GM23338 (cell line): ENCODE measurements at regions not wholly inside any gene's neighbourhood (a gene's known extent, or its start where the extent isn't known, plus 50 kb on each side); places are given as distances from the start of the nearest gene placed in this dataset.

Experiments used
- ATAC-seq: fragments of 200-7000 bp; cut with Tn5 transposase; 3 replicates; pipeline ENCODE4 v1.9.1; 2020
- DNase-seq: peaks from one replicate; pipeline ENCODE4 v3.0.0-alpha.2; 2015; ENCODE audit warnings: low spot score
- H2AFZ ChIP-seq: fragments of 200-600 bp; sonication (generic); 2 replicates; pipeline ENCODE4 v1.8.0; 2016; ENCODE audit warnings: antibody characterized with exemption, mild to moderate bottlenecking, moderate library complexity
- H3F3A ChIP-seq: fragments of 200-600 bp; sonication (generic); replicated peaks from 2 replicates; pipeline ENCODE4 v1.8.0; 2017; ENCODE audit warnings: antibody characterized with exemption, mixed run types, low read depth
- H3K27ac ChIP-seq: fragments of 200-600 bp; sonication (generic); 2 replicates; pipeline ENCODE4 v1.6.1; 2016; ENCODE audit warnings: low read depth
- H3K27me3 ChIP-seq: fragments of 200-600 bp; sonication (generic); 2 replicates; pipeline ENCODE4 v1.8.0; 2016; ENCODE audit warnings: mild to moderate bottlenecking, mixed run types, moderate library complexity; ENCODE audit not compliant: insufficient read depth
- H3K36me3 ChIP-seq: fragments of 200-600 bp; sonication (generic); 2 replicates; pipeline ENCODE4 v1.8.0; 2016; ENCODE audit warnings: mild to moderate bottlenecking; ENCODE audit not compliant: insufficient read depth
- H3K4me1 ChIP-seq: fragments of 200-600 bp; sonication (generic); 2 replicates; pipeline ENCODE4 v1.8.0; 2016; ENCODE audit warnings: mild to moderate bottlenecking, moderate library complexity; ENCODE audit not compliant: insufficient read depth
- H3K4me2 ChIP-seq: fragments of 200-600 bp; sonication (generic); 2 replicates; pipeline ENCODE4 v1.7.1; 2017; ENCODE audit warnings: mixed run types
- H3K4me3 ChIP-seq: fragments of 200-600 bp; sonication (generic); 2 replicates; pipeline ENCODE4 v1.6.1; 2016; ENCODE audit warnings: mixed run types
- H3K79me2 ChIP-seq: fragments of 200-600 bp; sonication (generic); replicated peaks from 2 replicates; pipeline ENCODE4 v1.8.0; 2017; ENCODE audit warnings: mild to moderate bottlenecking; ENCODE audit not compliant: insufficient read depth
- H3K9me2 ChIP-seq: fragments of 200-600 bp; sonication (generic); 2 replicates; pipeline ENCODE4 v1.8.0; 2017; ENCODE audit not compliant: insufficient read depth
- H4K20me1 ChIP-seq: fragments of 200-600 bp; sonication (generic); replicated peaks from 2 replicates; pipeline ENCODE4 v1.8.0; 2017; ENCODE audit warnings: mild to moderate bottlenecking; ENCODE audit not compliant: insufficient read depth
- H3K27ac Mint-ChIP-seq: 2 replicates; pipeline ENCODE4 v1.8.0; 2020; ENCODE audit warnings: inconsistent platforms, mild to moderate bottlenecking, moderate library complexity, mixed read lengths
- H3K27me3 Mint-ChIP-seq: 3 replicates; pipeline ENCODE4 v1.8.0; 2022; ENCODE audit warnings: low read depth, mild to moderate bottlenecking, moderate library complexity, mixed read lengths, inconsistent platforms; ENCODE audit not compliant: insufficient read depth, poor library complexity
- H3K36me3 Mint-ChIP-seq: 3 replicates; pipeline ENCODE4 v1.8.0; 2021; ENCODE audit warnings: low read depth, mild to moderate bottlenecking, inconsistent platforms, moderate library complexity, mixed read lengths
- H3K4me1 Mint-ChIP-seq: 3 replicates; pipeline ENCODE4 v1.8.0; 2020; ENCODE audit warnings: mild to moderate bottlenecking, inconsistent platforms, mixed read lengths
- H3K4me3 Mint-ChIP-seq: 3 replicates; pipeline ENCODE4 v1.8.0; 2021; ENCODE audit warnings: moderate library complexity, mild to moderate bottlenecking, inconsistent platforms, mixed read lengths
- H3K9me3 Mint-ChIP-seq: 3 replicates; pipeline ENCODE4 v1.8.0; 2020; ENCODE audit warnings: moderate library complexity, mild to moderate bottlenecking, inconsistent platforms, mixed read lengths
- CREB1 ChIP-seq: fragments of 250-450 bp; sonication (Bioruptor Pico); IDR thresholded peaks from 2 replicates; pipeline ENCODE4 v1.5.0; 2020; ENCODE audit warnings: low read depth, mild to moderate bottlenecking, moderate library complexity
- EZH2 ChIP-seq: fragments of 200-600 bp; sonication (generic); IDR thresholded peaks from one replicate; pipeline ENCODE4 v1.8.0; 2017; ENCODE audit warnings: antibody characterized with exemption, mild to moderate bottlenecking, low read depth; ENCODE audit not compliant: unreplicated experiment
- EZH2phosphoT487 ChIP-seq: fragments of 200-600 bp; sonication (generic); IDR thresholded peaks from one replicate; pipeline ENCODE4 v1.8.1; 2018; ENCODE audit warnings: antibody characterized with exemption; ENCODE audit not compliant: unreplicated experiment
- JUNB ChIP-seq: IDR thresholded peaks from one replicate; pipeline ENCODE4 v1.6.1; 2016; ENCODE audit warnings: antibody characterized with exemption; ENCODE audit not compliant: unreplicated experiment
- NANOG ChIP-seq: IDR thresholded peaks from 2 replicates; pipeline ENCODE4 v1.6.1; 2016; ENCODE audit warnings: antibody characterized with exemption, borderline replicate concordance
- POLR2AphosphoS5 ChIP-seq: IDR thresholded peaks from 2 replicates; pipeline ENCODE4 v1.6.1; 2016; ENCODE audit warnings: antibody characterized with exemption, low read depth
- STAT1 ChIP-seq: IDR thresholded peaks from one replicate; pipeline ENCODE4 v1.6.1; 2016; ENCODE audit warnings: antibody characterized with exemption; ENCODE audit not compliant: unreplicated experiment
- ZNF114 ChIP-seq: fragments of 250-450 bp; sonication (Bioruptor Pico); IDR thresholded peaks from 2 replicates; pipeline ENCODE4 v1.5.0; 2020; ENCODE audit warnings: mild to moderate bottlenecking, moderate library complexity
- ZNF331 ChIP-seq: fragments of 250-450 bp; sonication (Bioruptor Pico); IDR thresholded peaks from 2 replicates; pipeline ENCODE4 v1.5.0; 2020; ENCODE audit warnings: low read depth, mild to moderate bottlenecking, moderate library complexity
- TF ChIP-seq, protein P1 (sequence below), 2 experiments: fragments of 200-600 bp in 1 of 2; sonication (generic) in 1 of 2; conservative IDR thresholded peaks; 2 replicates each; pipeline versions ENCODE4 v1.5.1 to v1.6.1; 2016 to 2017; ENCODE audit warnings: antibody characterized with exemption in 2 of 2, low read depth in 2 of 2, mild to moderate bottlenecking in 2 of 2, moderate library complexity in 1 of 2
- TF ChIP-seq, protein P2 (sequence below): IDR thresholded peaks from 2 replicates; pipeline ENCODE4 v1.6.1; 2016; ENCODE audit warnings: antibody characterized with exemption
- TF ChIP-seq, protein P3 (sequence below): fragments of 250-450 bp; sonication (Bioruptor Pico); IDR thresholded peaks from 2 replicates; pipeline ENCODE4 v1.5.0; 2020; ENCODE audit warnings: mild to moderate bottlenecking, moderate library complexity
- TF ChIP-seq, protein P4 (sequence below): IDR thresholded peaks from one replicate; pipeline ENCODE4 v1.6.1; 2018; ENCODE audit warnings: antibody characterized with exemption; ENCODE audit not compliant: unreplicated experiment

DNA sequence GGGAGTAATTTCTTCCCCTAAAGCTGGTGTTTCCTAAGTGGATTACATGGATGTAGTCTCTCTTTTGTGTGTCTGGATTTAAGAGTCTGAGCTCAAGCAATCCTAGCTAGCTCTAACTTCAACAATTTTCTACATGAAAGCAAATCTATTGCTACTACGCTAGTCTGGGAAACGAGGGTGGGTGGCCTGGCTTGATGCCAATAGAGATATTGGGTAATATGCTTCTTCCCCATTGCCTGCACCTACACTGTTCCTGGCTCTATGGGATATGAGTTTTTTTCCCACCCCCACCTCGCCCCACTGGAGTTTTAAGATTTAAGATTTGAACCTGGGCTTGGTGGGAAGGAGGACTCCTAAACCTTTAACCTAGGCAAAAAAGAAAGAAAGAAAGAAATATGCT, 158.8 kb downstream of the RBM46 start:
- no peak overlapping the region for H2AFZ ChIP-seq
- no peak overlapping the region for H3K4me2 ChIP-seq
- Mint-ChIP-seq H3K4me1 (no peaks in the 10 kb centered on the region), H3K27ac (no peak overlapping the region), H3K36me3 (no peaks in the 10 kb centered on the region), H3K4me3 (no peak overlapping the region), H3K9me3 (no peaks in the 10 kb centered on the region), H3K27me3 (no peaks in the 10 kb centered on the region)
- H3K27me3 ChIP-seq, result no peaks in the 10 kb centered on the region
- no peak for DNase-seq
- TF ChIP-seq, protein P1, sequence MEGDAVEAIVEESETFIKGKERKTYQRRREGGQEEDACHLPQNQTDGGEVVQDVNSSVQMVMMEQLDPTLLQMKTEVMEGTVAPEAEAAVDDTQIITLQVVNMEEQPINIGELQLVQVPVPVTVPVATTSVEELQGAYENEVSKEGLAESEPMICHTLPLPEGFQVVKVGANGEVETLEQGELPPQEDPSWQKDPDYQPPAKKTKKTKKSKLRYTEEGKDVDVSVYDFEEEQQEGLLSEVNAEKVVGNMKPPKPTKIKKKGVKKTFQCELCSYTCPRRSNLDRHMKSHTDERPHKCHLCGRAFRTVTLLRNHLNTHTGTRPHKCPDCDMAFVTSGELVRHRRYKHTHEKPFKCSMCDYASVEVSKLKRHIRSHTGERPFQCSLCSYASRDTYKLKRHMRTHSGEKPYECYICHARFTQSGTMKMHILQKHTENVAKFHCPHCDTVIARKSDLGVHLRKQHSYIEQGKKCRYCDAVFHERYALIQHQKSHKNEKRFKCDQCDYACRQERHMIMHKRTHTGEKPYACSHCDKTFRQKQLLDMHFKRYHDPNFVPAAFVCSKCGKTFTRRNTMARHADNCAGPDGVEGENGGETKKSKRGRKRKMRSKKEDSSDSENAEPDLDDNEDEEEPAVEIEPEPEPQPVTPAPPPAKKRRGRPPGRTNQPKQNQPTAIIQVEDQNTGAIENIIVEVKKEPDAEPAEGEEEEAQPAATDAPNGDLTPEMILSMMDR (conservative IDR thresholded peaks at IDR 0.05; ENCODE audit: low read depth in 2 of 2), result no peak
- TF ChIP-seq, protein P2, sequence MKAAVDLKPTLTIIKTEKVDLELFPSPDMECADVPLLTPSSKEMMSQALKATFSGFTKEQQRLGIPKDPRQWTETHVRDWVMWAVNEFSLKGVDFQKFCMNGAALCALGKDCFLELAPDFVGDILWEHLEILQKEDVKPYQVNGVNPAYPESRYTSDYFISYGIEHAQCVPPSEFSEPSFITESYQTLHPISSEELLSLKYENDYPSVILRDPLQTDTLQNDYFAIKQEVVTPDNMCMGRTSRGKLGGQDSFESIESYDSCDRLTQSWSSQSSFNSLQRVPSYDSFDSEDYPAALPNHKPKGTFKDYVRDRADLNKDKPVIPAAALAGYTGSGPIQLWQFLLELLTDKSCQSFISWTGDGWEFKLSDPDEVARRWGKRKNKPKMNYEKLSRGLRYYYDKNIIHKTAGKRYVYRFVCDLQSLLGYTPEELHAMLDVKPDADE, result no peak
- TF ChIP-seq EZH2 (no peak), ZNF114 (CRISPR knock-in tag) (no peak), POLR2AphosphoS5 (no peak), STAT1 (no peak), NANOG (no peak), JUNB (no peak), ZNF331 (CRISPR knock-in tag) (no peak), CREB1 (no peak), EZH2phosphoT487 (no peak)
- TF ChIP-seq, protein P3, sequence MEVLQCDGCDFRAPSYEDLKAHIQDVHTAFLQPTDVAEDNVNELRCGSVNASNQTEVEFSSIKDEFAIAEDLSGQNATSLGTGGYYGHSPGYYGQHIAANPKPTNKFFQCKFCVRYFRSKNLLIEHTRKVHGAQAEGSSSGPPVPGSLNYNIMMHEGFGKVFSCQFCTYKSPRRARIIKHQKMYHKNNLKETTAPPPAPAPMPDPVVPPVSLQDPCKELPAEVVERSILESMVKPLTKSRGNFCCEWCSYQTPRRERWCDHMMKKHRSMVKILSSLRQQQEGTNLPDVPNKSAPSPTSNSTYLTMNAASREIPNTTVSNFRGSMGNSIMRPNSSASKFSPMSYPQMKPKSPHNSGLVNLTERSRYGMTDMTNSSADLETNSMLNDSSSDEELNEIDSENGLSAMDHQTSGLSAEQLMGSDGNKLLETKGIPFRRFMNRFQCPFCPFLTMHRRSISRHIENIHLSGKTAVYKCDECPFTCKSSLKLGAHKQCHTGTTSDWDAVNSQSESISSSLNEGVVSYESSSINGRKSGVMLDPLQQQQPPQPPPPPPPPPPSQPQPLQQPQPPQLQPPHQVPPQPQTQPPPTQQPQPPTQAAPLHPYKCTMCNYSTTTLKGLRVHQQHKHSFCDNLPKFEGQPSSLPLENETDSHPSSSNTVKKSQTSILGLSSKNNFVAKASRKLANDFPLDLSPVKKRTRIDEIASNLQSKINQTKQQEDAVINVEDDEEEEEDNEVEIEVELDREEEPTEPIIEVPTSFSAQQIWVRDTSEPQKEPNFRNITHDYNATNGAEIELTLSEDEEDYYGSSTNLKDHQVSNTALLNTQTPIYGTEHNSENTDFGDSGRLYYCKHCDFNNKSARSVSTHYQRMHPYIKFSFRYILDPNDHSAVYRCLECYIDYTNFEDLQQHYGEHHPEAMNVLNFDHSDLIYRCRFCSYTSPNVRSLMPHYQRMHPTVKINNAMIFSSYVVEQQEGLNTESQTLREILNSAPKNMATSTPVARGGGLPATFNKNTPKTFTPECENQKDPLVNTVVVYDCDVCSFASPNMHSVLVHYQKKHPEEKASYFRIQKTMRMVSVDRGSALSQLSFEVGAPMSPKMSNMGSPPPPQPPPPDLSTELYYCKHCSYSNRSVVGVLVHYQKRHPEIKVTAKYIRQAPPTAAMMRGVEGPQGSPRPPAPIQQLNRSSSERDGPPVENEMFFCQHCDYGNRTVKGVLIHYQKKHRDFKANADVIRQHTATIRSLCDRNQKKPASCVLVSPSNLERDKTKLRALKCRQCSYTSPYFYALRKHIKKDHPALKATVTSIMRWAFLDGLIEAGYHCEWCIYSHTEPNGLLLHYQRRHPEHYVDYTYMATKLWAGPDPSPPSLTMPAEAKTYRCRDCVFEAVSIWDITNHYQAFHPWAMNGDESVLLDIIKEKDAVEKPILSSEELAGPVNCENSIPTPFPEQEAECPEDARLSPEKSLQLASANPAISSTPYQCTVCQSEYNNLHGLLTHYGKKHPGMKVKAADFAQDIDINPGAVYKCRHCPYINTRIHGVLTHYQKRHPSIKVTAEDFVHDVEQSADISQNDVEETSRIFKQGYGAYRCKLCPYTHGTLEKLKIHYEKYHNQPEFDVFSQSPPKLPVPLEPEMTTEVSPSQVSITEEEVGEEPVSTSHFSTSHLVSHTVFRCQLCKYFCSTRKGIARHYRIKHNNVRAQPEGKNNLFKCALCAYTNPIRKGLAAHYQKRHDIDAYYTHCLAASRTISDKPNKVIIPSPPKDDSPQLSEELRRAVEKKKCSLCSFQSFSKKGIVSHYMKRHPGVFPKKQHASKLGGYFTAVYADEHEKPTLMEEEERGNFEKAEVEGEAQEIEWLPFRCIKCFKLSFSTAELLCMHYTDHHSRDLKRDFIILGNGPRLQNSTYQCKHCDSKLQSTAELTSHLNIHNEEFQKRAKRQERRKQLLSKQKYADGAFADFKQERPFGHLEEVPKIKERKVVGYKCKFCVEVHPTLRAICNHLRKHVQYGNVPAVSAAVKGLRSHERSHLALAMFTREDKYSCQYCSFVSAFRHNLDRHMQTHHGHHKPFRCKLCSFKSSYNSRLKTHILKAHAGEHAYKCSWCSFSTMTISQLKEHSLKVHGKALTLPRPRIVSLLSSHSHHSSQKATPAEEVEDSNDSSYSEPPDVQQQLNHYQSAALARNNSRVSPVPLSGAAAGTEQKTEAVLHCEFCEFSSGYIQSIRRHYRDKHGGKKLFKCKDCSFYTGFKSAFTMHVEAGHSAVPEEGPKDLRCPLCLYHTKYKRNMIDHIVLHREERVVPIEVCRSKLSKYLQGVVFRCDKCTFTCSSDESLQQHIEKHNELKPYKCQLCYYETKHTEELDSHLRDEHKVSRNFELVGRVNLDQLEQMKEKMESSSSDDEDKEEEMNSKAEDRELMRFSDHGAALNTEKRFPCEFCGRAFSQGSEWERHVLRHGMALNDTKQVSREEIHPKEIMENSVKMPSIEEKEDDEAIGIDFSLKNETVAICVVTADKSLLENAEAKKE, result no peak
- TF ChIP-seq, protein P4, sequence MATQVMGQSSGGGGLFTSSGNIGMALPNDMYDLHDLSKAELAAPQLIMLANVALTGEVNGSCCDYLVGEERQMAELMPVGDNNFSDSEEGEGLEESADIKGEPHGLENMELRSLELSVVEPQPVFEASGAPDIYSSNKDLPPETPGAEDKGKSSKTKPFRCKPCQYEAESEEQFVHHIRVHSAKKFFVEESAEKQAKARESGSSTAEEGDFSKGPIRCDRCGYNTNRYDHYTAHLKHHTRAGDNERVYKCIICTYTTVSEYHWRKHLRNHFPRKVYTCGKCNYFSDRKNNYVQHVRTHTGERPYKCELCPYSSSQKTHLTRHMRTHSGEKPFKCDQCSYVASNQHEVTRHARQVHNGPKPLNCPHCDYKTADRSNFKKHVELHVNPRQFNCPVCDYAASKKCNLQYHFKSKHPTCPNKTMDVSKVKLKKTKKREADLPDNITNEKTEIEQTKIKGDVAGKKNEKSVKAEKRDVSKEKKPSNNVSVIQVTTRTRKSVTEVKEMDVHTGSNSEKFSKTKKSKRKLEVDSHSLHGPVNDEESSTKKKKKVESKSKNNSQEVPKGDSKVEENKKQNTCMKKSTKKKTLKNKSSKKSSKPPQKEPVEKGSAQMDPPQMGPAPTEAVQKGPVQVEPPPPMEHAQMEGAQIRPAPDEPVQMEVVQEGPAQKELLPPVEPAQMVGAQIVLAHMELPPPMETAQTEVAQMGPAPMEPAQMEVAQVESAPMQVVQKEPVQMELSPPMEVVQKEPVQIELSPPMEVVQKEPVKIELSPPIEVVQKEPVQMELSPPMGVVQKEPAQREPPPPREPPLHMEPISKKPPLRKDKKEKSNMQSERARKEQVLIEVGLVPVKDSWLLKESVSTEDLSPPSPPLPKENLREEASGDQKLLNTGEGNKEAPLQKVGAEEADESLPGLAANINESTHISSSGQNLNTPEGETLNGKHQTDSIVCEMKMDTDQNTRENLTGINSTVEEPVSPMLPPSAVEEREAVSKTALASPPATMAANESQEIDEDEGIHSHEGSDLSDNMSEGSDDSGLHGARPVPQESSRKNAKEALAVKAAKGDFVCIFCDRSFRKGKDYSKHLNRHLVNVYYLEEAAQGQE, result no peak
- H3K4me1 ChIP-seq, result no peaks in the 10 kb centered on the region
- H3K79me2 ChIP-seq, result no peaks in the 10 kb centered on the region
- no peaks in the 10 kb centered on the region for H4K20me1 ChIP-seq
- no peak for ATAC-seq
- H3K27ac ChIP-seq, result no peak overlapping the region
- no peaks in the 10 kb centered on the region for H3K36me3 ChIP-seq
- H3F3A ChIP-seq, result no peaks in the 10 kb centered on the region
- H3K9me2 ChIP-seq, result no peaks in the 10 kb centered on the region
- H3K4me3 ChIP-seq, result no peak overlapping the region
